IMR-90 (cell line): ENCODE measurements at regions not wholly inside any gene's neighbourhood (a gene's known extent, or its start where the extent isn't known, plus 50 kb on each side); places are given as distances from the start of the nearest gene placed in this dataset.
A peak's percentile ranks its signal among the peaks of the same experiment; 100 is the strongest.

Experiments used
- BHLHE40 ChIP-seq: fragments of 150-350 bp; IDR thresholded peaks from 2 replicates; pipeline ENCODE4 v1.6.1; 2016; ENCODE audit warnings: mild to moderate bottlenecking, low read depth, low read length
- CHD1 ChIP-seq: IDR thresholded peaks from 2 replicates; pipeline ENCODE4 v1.6.1; 2012; ENCODE audit warnings: low read depth, low read length, improper control_type of control experiment
- POLR2A ChIP-seq: IDR thresholded peaks from 2 replicates; pipeline ENCODE4 v1.6.1; 2012; ENCODE audit warnings: mild to moderate bottlenecking, low read depth, low read length
- RAD21 ChIP-seq: IDR thresholded peaks from 2 replicates; pipeline ENCODE4 v1.6.1; 2012; ENCODE audit warnings: low read length, improper control_type of control experiment
- RFX5 ChIP-seq: IDR thresholded peaks from 2 replicates; pipeline ENCODE4 v1.8.0; 2012; ENCODE audit warnings: low read depth, mild to moderate bottlenecking, low read length, moderate library complexity
- TF ChIP-seq, protein P1 (sequence below): conservative IDR thresholded peaks from 2 replicates; pipeline ENCODE4 v1.5.1; 2012; ENCODE audit warnings: mild to moderate bottlenecking, low read depth, low read length, improper control_type of control experiment

GRCh38 chr10:64091897-64092296 lies 570.7 kb downstream of the REEP3 start:
- no peak for TF ChIP-seq BHLHE40
- TF ChIP-seq, protein P1, sequence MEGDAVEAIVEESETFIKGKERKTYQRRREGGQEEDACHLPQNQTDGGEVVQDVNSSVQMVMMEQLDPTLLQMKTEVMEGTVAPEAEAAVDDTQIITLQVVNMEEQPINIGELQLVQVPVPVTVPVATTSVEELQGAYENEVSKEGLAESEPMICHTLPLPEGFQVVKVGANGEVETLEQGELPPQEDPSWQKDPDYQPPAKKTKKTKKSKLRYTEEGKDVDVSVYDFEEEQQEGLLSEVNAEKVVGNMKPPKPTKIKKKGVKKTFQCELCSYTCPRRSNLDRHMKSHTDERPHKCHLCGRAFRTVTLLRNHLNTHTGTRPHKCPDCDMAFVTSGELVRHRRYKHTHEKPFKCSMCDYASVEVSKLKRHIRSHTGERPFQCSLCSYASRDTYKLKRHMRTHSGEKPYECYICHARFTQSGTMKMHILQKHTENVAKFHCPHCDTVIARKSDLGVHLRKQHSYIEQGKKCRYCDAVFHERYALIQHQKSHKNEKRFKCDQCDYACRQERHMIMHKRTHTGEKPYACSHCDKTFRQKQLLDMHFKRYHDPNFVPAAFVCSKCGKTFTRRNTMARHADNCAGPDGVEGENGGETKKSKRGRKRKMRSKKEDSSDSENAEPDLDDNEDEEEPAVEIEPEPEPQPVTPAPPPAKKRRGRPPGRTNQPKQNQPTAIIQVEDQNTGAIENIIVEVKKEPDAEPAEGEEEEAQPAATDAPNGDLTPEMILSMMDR = peak; percentile 18; the same call in 1 of the 2 replicates
- no peak for TF ChIP-seq POLR2A
- peak; percentile 37 for TF ChIP-seq RAD21
- TF ChIP-seq RFX5 = no peak
- no peak for TF ChIP-seq CHD1
